Iris pigment epithelial cell (primary cell): ENCODE measurements at regions not wholly inside any gene's neighbourhood (a gene's known extent, or its start where the extent isn't known, plus 50 kb on each side); places are given as distances from the start of the nearest gene placed in this dataset.
A peak's percentile ranks its signal among the peaks of the same experiment; 100 is the strongest.

Experiments used
- DNase-seq: peaks from one replicate; pipeline ENCODE4 v3.0.0-alpha.2; 2011; ENCODE audit warnings: low read depth

DNA sequence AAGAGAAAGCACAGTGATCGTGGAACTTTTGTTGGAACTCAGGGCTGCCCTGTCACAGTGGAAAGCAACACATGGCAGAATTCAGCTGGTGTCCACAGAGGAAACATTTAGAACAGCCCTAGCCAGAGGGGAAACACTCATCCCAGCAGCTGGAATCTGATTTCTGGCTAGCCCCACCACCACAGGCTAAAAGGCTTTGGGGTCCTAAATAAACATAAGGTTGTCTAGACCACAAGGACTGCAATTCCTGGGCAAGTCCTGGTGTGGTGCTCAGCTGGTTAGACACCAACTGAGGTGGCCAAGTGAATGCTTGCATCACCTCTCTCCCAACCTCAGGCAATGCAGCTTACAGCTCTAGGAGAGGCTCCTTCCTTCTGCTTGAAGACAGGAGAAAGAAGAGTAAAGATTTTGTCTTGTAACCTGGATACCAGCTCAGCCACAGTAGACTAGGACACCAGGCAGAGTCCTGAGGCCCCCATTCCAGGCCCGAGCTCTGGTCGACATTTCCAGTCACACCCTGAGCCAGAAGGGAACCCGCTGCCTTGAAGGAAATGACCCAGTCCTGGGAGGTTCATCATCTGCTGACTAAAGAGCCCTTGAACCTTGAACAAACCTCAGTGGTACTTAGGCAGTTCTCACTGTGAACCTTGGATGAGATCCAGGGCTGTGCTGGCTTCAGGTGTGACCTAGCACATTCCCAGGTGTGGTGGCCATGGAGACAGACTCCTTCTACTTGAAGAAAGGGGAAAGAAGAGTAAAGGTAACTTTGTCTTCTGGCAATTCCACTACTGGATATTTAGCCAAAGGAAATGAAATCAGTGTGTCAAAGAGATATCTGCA is 85.4 kb upstream of the PLXNC1 start:
- no peak for DNase-seq

DNA sequence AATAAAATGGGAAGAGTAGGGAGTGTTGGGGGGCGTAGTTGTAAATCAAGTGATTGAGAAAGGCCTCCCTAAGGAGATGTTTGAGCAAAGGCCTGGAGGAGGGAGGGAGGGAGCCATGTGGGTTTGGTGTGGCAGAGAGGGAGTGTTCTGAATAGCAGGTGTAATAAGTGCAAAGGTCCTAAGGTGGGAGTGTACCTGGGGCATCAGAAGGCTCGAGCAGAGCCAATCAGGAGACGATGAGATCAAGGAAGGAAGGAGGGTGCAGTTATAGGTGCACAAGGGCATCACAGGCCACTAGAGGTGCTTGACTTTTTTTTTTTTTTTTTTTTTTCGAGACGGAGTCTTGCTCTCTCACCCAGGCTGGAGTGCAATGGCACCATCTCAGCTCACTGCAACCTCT is 77.9 kb upstream of the PLXNC1 start:
- DNase-seq = no peak

DNA sequence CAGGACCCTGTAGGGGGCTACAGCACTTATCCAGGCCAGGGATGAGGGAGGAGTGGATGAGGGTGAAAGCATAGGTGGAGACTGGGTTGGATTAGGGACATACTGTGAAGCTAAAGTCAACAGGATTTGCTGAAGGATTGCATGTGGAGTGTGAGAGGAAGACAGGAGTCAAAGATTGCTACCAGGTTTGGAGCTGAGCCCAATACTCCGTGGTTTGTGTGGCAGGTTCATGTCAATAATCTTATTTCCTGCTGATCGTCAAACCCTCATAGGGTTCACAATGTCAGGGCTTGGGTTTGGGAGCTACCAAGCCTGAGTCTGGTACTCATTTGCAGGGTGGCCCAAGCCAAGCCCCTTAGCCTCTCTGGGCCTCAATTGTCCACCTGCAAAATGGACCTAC is 77.1 kb upstream of the PLXNC1 start:
- DNase-seq = no peak

DNA sequence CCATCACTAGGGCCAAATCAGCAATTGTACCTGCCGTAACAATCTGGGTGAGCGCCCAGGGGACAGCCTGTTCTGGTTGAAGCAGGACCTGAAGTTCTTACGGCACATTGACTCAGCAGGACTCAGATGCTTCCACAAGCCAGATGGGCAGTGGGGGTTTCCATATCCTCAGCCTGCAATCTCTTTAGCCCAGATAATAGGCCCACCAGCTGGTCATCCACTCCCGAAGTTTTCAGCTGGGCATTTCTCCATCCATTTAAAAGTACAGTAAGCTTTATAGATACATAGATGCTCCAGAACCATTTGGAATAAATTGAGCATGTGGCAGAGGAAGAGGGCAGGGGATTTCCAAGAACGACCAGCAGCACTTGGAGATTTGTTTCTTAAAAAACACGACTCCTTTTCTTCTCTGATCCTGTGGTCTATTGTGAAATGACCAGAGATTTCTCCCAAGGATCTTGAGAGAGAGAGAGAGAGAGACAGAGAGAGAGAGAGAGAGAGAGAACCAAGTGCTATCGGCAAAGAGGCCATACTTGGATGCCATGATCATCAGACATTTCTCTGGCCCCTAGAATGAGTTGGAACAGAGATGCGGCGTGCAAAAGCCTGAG is 74.8 kb upstream of the PLXNC1 start:
- peak; percentile 61 for DNase-seq

DNA sequence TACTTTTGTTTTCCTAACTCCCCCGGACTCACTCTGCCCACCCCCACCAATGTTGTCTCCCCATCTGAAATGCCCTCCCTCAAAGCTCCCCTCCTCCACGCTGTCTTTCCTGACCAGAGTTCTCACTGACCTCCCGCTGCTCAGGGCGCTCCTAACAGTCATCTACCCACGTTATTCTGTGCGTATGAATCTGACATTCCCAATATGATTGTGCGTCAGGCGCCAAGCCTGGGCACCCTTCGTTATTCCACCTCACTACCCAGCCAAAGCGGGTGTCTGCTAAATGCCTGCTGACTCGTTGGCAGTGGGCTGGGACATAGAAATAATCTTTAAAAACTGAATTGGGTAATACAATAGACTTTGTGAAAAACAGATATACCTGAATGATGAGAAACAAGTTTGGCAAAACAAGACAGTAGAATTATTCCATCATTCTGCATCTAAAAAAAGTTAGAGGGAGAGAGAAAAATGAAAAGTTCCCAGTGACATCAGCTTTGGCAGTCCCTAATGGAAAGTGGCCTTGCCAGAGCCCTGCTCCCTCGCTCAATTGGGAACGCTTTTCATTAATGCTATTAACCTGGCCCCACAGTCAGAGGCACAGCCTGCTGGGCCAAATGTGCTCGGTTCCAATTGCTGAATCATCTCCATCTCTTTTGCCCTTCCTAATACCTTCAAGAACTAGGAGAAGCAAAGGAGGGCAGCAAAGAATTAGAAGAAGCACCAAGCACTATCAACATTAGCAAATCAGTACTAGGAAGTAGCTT is 74.0 kb upstream of the PLXNC1 start:
- no peak for DNase-seq

DNA sequence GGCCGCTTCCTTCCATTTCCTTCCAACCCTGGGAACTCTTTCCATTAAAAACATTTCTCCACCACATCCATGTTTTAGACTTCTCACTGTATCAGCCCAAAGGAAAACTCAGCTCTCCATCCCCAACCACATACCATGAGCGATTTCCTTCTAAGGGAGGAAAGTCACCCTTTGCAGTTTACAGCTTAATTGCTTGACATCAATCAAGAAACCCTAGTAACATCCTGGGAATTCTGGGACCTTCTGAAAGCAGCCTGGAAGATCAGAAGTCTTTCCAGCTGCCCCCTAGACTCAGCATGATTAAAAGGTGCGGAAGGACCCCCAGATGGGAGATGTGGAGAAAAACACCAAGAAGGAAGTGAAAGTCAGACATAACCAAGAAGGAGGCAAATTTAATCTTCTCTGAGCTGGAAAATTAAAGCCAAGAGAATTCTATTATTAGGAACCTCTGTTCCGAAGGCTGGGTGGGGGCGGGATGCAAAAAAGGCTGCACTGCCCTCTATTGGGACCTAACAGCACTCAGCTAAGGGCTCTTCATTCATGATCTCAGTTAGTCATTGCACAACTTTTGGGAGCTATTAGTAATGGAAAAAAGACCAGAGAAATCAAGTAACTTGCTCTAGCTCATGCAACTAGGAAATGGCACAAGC is 73.3 kb upstream of the PLXNC1 start:
- peak; percentile 96 for DNase-seq

DNA sequence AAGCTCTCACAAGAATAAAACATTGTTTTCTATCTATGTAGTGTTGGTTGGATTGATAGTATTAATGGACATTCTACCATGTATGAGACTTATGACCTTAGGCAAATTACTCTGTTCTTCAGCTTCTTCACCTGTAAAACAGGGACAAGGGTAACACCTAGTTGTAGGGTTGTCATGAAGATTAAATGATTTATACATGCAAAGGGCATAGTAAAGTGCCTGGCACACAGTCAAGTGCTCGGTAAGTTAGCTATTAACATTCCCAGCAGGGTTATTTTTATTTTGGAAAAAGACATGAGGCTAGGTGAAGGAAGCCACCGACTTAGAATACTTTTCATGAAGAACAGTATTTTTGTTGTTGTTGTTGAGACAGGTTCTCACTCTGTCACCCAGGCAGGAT is 71.2 kb upstream of the PLXNC1 start:
- DNase-seq = no peak

DNA sequence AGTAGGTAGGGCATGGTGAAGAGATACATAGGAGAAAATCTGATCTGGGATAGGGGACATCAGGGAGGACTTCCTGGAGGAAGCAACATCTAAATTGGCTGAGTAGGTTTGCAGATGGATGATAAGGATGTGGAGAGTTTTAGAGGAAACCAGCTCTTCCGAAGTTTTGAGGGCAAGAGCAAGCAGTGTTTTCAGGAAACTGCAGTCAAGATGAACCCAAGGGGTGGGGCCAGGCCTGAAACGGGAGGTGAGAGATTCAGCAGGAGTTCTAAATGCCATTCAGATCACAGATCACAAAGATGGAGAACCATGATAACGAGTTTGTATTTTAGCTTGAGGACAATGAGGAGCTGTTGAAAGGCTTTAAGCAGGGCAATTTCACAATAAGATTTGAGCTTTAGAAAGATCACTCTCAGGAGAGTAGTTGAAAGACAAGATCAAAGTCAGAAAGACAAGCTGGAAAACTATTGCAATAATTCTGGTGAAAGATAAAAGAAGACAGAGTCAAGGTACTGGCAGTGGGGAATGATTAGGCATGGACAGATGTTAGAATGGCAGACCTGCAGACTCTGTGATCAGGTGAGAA is 70.1 kb upstream of the PLXNC1 start:
- no peak for DNase-seq

DNA sequence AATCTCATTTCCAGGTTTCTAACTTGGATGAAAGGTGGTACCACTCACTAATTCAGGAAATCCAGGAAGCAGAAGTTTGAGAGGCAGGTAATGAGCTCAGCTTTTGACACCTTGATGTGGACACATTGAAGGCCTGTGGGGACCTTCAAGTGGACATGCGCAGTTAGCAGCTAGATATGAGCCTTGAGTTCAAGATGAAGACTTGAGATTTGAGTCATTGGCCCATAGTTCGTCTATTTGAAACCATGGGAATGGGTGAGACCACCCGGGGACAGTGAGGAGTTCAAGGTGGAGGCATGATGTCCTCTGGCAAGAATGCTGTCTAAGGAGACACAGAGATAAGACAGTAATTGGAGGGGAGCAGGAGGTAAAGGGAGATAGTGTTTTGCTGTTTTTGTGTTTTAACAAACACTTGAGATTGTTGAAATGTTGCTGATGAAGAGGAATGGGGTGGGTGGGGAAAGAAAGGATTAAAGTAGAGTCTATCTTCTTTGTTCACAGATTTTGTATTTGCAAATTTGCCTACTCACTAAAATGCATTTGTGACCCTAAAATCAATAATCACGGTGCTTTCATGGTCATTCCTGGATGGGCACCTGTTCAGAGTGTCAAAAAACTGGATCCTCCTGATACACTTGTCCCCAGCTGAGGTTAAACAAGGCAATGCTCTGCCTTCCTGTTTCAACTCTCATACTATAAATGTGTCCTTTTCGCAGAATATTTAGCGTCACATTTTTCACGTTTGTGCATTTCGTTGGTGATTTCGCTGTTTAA is 69.5 kb upstream of the PLXNC1 start:
- no peak for DNase-seq

DNA sequence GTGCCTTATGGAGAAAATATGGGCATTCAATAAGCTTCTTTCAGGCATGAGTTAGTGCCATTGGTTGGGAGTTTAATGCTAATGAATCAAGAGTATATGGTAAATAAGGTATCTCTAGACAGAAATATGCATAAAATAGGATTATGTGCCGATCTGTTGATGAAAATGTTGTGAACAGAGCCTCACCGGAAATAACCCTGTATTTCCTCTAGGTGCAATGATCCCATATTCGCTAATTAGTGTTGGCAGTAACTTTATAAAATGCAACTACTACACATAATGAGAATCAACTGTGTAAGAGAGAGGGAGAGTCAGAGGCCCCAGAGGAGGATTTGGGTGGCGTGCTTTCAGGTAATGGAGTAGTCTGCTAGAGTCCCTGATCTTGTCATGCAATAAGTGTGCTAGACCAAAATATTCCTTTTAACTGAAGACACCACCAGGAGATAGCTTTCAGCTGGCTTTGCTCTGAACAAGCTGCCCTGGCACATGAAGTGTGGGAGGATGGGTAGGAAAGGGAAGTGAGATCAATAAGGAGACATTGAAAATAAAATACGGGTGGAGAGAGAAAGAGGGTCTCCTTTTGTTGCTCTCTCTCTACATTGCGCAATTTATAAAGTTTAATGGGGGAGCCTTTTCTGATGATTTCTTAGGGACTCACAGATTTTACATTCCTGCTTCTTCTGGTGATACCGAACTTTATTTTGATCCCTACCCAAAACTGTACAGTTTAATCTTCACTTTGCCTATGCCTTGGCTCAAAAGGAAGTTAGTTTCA is 68.6 kb upstream of the PLXNC1 start:
- DNase-seq = no peak

DNA sequence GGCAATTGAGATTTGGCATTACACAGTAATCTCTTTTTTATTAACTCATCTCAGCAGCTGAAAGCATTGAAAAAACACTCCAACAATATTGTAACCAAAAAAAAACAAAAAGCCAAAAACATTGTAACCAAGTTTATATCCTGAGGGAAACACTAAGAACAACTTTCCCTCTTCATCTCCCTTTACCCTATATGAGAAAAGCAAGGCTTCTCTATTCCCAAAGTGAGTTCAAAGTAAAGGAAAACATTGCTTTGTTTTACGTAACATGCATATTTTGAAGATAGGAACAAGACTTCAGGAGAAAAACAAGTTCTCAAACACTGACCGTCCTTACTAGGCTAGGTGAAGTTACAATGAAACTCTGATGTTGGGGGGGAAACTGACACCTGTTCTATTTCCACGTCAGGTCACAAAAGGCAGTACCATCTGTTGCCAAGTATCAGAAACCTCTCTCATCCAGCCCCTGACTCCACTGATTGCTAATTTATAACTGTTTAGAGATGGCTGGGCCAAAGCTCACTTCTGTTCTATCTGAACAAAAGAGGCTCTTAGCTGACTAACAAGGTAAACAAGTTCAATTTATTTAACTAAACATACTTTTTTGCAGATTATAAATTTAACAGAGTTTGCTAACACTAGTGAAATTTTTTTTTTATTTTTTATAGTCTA is 67.9 kb upstream of the PLXNC1 start:
- no peak for DNase-seq

DNA sequence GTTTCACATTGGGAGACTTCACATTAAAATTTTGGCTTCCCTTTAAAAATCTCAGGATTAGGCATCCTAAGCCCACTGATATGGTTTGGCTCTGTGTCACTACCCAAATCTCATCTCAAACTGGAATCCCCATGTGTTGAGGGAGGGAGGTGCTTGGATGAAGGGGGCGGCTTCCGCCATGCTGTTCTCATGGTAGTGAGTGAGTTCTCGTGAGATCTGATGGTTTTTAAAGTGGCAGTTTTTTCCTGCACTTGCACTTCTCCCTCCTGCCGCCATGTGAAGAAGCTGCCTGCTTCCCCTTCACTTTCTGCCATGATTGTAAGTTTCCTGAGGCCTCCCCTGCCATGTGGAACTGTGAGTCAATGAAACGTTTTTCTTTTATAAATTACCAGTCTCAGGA is 65.7 kb upstream of the PLXNC1 start:
- DNase-seq = no peak

DNA sequence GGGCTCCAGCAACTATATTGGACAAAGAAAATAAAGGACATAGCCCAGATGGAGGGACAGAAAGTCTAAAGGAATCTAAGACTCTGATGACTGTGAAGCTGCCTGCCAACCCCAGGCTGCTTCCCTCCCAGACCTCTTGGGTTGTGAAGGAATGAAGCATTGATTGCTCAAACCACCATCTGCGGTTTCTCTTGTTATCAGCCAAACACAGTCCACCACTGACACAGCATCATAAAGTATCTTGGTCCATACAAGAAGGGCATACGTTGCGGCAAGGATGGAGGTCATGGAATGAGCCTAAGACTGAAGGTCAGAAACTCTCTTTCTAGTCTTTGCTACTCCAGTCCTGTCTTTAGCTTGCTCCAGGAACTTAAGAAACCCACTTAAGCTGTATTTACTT is 58.5 kb upstream of the PLXNC1 start:
- peak; percentile 69 for DNase-seq

DNA sequence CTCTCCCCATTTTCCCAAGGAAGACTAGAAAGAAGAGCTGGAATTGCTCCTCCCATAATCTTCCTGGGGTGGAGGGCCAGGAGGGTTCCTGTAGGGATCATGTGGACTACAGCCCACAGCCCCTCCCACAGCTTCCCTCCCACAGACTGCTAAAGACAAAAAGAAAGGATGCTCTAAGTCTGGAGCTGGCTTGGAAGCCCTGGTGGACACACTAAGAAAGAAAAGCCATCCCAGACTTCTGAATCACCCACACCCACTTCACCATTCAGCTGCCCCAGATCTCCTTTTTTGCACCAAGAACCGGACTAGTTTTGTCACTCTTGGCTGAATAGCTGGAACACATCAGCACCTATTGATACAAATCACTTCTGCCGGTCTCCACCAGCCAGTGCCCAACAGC is 56.8 kb upstream of the PLXNC1 start:
- peak; percentile 21 for DNase-seq

DNA sequence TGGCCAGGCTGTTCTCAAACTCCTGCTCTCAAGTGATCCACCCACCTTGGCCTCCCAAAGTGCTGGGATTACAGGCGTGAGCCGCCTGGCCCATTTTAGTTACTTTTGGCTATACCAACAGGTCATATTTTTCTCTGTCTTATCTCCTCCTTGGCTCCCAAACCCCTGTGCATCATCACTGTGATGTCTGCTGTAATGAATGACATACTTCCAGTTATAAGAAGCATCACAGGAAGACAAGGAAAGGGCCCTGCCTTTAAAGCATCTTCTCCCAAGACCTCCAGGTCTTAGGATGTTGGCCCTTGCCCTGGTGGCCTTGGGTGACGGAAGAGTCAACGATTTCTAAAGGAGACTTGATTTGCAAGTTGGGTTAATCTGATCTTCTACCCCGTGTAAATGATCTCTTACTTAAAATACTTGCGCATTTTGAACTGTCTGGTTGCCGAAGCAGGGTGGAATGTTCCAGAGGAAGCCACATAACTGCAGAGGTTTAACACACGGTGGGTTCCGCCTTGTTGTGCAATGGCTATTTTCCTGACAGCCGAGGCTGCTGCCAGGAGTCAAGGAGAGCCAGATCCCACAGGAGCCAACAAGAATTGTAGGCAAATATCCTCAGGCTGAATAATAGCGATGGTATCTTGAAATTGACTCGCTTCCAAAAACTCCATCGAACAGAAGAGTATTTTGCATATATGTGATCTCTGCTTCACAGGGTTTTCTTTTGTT is 55.7 kb upstream of the PLXNC1 start:
- DNase-seq = peak; percentile 95

DNA sequence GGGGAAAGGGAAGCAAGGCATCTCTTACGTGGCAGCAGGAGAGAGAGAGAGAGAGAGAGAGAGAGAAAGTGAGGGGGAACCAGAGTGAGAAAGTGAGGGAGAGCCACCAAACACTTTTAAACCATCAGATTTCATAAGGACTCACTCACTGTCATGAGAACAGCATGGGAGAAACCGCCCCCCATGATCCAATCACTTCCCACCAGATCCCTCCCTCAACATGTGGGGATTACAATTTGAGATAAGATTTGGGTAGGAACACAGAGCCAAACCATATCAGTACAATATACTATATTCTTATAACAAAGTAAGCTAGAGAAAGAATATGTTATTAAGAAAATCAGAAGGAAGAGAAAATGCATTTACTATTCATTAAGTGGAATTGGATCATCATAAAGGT is 53.7 kb upstream of the PLXNC1 start:
- DNase-seq = no peak

DNA sequence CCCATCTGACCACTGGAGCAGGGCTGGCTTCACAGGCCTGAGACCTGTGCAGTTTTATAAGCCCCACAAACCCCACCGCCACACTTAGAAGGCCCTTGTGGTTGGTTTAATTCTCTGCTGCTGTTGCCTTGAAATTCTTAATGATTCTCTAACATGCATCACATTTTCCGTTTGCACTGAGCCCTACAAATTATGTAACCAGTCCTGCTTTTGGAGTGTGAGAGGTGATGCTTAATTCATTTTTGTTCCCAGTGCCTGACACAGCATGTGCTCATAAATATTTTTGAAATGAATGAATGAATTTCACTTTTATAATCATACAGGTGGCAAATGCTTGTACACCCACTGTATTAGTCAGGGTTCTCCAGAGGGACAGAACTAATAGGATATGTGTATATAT is 52.8 kb upstream of the PLXNC1 start:
- no peak for DNase-seq

DNA sequence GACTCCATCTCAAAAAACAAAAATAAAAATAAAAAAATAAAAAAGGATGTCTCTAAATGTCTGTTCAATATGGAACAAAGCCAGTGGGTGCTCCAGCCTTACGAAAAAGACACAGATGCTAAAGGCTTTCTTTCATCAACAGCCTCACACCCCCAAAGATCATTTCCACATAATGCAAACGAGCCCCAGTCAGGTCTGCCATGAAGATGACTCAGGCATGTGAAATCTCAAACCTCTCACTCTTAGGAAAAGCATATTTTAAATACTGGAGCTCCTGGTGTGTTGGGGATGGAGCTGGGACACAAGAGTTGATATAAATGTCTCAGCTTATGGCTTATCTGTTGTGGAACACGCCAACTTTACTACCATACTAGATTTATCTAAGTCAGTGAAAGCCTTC is 49.9 kb upstream of the PLXNC1 start:
- DNase-seq = peak; percentile 93
